Superior temporal gyrus (tissue), 1 donor: ENCODE measurements at regions not wholly inside any gene's neighbourhood (a gene's known extent, or its start where the extent isn't known, plus 50 kb on each side); places are given as distances from the start of the nearest gene placed in this dataset.

ENCODE experiments used
- DNase-seq: peaks from one replicate; pipeline ENCODE4 v3.0.0-alpha.2; 2016; ENCODE audit errors: extremely low spot score

DNA sequence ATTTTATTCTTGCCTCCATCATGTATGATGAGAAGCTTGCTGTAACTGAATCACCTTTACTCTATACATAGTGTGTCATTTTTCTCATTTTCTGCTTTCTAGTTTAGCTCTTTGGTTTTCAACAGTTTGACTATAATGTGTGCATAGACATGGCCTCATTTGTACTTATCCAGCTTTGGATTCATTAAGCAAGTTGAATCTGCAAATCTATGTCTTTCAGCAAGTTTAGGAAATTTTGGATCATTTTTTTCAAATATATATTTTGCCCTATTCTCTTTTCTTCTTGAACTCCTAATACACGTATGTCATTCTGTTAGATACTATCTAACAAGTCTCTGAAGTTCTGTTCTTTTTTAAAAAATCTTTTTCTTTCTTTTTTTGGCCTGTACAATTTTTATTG, 57.8 kb downstream of the PRLHR start:
- no peak for DNase-seq

DNA sequence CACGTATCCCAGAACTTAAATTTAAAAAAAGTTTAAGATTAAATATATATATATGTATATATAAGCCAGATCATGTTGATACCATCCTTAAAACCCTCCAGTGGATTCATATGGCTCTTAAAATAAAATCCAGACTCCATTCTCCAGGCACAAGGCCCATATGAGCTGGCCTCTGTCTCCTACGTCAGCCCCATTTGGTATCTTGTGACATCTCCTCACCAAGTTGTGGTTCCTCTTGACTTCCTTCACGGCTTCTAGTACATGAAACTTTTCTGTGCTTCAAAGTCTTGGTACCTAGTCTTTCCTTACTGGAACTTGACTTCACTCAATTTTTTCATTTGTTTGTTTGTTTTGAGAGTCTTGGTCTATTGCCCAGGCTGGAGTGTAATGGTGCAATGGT, 61.3 kb downstream of the PRLHR start:
- DNase-seq, result no peak

DNA sequence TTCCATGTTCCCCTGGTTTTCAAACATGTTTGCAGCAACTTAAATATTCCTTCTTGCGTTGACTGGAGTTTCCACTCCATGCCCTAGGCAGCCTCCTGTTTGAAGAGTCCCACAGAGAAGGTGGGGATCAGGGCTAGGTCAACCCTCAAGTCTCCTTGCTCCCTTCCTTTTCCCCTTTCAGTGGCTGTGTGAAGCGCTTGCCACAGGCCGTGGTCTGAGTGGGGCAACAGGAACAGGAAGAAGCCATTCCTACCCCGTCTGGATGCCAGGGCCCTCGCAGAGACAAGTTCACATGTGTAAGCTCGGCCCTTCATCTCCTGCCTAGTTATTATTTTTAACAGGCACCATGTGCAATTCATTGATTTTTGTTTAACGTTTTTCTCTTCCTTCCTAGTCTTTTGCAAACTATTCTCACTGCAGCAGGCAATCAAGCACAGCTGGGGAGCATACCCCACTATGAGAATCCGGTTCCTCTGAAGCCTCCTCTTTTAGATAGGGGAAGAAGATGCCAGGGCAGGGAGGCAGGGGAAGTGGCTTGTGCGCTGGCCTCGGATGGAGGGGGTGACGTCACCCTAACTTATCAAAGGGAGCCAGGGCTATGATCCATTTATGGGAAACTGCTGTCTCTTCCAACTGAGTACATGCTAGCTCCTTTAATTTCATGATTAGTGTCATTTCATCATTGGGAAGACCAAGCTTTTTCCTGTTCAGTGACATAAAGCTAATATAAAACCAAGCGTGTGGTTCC, 64.2 kb downstream of the PRLHR start:
- no peak for DNase-seq

DNA sequence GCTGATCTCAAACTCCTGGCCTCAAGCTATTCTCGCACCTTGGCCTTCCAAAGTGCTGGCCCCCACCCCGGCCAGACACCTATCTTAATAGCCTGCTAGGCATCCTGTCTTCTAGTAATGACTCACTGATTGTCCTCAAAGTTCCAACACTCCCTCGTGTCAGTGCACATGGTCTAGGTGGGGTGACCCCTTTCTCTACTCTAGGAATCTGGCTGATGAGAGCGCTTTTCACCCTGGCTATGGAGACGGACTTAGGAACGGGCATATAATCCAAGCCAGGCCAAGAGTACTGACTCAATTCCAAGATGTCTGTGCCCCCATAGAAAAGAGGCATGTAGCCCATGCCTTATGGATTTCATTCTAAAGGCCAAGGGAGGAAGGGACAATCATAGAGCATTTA, 67.0 kb downstream of the PRLHR start:
- DNase-seq, result no peak

DNA sequence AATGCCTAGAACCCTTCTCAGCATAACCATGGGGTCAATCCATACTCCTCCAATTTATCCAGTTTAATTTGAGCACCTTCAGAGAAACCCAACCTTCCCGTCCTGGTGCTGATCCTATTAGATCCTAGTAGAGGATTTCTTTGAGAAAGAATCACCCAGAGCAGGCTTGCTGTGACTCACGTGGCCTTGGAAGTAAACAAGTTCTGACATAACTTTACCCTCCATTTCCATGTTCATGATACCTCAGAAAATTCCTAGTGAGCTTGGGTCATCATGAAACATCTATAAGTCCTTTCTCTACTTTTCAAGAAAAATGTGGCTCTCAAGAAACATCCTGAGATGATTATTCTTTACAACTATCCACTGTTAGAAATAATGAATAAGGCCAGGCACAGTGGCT, 71.7 kb downstream of the PRLHR start:
- DNase-seq, result no peak

DNA sequence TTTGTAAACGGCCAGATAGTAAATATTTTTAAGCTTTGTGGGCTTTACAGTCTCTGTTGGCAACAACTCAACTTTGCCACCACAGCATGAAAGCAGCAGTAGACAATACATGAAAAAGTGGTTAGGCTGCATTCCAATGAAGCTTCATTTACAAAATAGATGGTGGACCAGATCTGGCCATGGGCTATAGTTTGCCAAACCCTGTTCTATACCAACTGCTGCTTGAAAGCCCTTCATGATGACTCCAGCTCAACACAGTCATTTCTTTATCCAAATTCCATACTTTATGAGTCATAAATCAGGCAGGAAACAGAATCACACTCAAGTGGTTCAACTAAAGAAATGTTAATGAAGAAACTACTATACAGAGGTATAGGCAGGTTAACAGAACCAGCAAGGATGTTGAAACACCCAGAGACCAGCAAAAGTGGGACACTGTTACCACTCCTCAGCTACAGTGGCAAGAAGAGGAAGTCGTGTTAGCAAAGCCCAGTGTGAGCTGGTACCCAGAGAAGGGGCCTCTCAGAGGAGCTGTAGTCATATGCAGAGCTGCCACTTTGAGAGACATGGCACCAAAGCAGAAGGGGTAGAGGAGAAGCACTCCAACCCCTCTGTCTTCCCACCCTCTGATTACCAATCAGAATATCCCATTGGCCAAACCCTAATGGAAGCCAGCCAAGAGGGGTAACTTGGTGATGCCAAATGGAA, 72.5 kb downstream of the PRLHR start:
- no peak for DNase-seq

DNA sequence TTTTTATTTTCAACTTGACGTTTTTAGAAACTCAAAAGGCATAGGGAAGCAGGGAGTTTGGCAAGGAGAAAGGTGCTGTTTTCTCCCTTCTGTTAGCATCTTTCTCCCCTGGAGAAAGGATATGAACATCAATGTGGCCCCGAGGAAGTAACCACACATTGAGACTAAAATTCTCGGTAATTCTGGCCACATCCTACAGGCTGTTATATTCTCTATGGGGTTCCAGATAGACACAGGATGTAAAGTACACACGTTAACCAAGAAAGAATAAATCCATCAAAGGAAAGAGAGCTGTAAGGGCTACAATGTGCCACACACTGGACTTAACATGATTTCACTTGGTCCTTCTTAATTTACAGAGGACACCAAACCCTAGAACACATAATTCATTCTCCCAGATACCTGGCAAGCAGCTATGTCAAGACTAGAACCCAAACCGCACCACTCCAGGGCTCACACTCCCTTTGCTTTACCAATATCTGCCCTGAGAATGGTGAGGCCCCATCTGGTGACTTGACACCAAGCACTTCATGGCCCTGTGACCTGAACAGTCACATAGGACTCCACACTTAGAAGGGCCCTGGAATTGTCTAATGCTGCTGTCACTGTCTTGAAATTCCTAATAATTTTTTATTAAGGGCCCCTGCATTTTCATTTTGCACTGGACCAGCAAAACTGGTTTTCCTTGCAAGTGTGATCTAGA, 73.9 kb downstream of the PRLHR start:
- DNase-seq, result no peak

DNA sequence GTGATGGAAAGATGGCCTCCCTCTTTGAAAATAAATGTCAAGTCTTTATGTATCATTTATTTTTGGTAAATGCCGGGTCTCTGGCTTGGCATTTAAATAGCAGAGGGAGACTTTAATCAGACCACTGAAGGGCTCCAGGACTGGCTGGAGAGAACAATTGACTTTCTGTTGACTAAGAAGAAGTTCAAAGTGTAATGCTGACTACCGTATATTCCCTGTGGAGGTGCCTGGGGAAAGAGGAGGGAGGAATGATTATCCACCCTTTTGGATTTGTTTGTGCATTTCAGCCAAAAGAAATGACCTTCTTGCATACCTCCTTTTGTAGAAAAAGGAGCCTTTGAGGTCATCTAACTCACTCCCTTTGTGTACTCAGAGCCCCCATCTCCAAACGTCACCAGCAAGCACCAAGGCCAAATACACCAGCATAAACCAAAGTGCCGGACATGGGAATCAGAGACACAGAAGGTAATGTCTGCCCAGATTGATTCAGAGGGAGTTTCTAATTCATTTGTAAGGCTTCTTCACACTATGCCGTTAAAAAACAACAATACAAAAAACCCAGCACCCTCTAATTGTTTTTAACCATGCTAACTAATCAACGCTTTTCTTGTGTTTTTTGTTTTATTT, 75.2 kb downstream of the PRLHR start:
- no peak for DNase-seq

DNA sequence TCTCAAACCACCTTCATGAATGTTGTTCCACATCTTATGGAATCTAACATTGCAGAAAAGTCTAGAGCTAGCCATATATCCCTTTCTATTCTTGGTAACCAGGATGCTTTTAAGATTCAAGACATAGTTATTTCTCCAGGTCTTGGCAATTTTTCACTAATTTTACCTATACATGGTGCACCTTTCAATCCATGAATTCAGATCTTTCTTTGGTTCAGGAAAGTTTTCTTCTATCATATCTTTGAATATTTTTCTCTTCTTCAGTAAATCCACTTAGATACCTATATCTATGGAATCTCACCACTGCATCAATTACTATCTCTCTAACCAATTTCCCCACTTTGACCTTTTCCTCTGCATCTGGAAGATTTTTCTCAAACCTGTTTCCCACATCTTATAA, 77.4 kb downstream of the PRLHR start:
- DNase-seq, result no peak

DNA sequence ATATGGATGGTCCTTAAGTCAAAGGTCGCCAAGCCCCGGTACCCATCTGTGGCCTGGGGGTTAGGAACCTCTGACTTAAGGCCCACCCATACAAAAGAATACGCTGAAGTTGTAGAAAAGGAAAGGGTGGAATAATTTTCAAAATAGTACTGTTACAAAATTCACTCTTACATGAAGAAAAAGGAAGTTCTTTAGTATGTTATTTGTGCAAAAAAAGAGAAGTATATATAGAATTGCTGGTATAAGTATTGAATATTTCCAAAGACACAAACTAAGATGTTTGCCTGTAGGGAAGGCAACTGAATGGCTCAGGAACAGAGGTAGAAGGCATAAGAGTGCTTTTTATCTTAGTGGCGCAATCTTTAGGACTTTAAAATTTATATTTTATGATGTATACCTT, 78.7 kb downstream of the PRLHR start:
- DNase-seq, result no peak

DNA sequence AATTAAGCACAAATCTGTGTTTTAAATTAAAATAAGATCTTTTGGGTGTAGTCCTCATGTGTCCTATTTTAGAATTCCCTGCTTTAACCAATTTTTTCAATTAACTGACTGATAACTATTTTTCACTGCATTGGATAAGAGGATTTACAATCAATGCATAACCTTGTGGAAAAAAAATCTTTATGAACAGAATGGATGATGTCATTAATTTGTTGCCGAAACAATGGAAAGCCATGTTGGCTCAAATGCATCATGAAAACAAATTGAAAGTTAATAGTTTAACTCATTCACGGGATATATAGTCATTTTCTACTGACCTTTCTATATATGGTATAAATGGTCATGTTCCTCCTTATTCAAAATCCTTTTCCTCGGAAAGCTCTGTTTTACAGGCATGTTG, 82.3 kb downstream of the PRLHR start:
- no peak for DNase-seq

DNA sequence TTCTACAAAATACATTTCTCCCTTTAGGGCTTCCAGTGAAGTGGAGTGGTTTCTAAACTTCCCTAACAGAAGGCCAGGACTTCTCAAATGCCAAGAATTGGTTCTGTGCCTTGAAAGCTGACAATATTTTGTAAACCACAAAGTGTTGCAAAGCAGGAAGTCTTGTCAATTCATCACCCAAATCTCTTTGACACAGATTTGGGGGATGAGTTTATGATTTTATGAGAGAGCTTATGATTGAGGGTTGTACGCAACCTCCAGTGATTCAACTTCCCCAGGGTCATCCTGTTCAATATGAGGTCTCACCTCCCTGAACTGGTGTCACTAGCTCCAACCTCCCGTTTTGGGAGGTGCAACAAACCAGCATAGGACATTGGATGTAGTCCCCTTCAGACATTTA, 83.7 kb downstream of the PRLHR start:
- no peak for DNase-seq

DNA sequence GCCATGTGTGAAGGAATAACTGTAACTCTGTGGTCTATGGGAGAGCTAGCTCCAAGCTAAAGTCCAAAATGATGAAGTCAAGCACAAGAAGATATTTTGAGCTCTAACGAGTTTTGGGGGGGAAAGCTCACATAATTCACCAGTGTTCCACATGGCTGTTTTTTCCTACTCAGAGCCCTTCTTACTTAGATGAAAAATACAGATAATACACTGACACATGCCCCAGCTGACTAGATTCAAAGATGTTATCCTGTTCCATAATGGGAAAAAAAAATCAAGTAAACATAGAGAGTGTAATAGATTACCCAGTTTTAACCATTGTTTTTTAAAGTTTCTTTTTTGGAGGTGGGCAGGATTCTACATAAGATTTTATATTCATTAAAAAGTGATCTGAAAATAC, 86.6 kb downstream of the PRLHR start:
- no peak for DNase-seq

DNA sequence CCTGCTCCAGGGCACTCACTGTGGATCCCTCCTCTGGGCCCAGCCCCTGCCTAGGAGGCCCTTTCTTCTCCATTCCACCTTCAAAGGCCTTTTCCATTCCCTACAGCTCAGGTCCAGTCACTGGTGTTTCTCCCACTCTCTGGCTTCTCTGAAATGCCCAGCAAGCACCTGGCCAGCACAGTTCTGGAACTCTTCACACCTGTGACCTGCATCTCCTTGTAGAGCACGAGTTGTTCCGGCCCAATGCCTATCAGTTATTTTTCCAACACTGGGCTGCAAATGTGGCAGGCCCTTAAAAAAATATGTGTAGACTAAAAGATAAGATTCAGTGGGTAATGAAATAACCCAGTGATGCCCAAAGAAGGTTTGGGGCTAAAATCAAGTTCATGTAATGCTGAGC, 87.1 kb downstream of the PRLHR start:
- DNase-seq, result no peak

DNA sequence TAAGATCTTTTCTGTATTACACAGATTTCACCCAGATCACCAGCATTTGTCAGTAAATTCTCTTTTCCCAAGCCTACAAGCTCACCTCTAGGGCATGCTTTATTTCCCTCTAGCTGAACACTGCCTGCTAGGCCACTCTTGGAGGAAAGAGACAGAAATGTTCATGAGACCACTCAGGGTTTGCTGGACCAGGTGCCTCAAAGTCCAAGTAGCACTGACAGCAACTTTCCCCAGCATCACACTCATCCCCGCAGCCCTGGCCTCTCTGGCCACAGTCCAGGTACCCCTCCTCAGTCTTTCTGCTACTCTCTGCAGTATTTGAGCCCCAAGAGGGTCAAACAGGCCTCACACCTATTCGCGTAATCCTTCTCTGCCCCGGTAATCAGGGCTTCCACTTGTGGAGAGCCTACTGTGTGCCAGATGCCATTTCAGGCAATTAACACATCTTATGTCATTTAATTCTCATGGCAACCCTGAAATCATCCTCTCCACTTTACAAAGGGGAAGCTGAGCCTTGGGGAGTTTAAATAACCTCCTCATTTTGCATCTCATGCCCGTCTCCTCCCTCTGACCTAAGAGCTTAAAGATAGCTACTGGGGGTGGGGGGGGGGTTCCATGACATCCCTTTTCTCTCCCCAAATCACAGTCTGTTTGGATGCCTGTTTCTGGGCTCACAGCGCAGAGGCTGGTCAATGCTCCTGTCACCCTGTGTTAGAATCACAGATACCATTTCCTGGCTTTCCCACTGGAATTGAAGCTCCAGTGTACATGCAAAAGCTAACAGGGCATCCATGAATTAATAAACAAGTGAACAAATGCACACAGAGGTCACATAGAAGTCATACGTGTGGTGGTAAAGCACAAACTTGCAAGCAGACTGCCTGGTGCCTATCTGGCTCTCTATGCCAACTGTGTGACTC, 88.5 kb downstream of the PRLHR start:
- DNase-seq, result no peak

DNA sequence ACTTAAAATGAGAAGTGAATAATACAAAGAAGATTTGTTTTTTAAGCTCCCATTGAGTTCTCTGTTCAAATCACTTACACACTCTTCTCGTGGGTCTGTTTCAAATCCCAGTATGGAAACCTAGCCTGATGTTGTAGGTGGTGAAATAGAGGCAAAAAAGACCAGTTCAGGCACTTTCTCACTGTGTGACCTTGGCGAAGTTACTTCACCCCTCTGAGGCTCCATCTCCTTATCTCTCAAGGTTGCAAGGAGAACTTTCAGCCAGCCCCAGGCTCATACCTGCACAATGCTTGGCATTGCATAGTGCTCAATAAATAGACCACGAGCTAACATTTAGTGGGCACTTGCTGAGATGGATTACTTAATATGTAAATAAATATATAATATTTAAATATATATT, 90.1 kb downstream of the PRLHR start:
- DNase-seq, result no peak

DNA sequence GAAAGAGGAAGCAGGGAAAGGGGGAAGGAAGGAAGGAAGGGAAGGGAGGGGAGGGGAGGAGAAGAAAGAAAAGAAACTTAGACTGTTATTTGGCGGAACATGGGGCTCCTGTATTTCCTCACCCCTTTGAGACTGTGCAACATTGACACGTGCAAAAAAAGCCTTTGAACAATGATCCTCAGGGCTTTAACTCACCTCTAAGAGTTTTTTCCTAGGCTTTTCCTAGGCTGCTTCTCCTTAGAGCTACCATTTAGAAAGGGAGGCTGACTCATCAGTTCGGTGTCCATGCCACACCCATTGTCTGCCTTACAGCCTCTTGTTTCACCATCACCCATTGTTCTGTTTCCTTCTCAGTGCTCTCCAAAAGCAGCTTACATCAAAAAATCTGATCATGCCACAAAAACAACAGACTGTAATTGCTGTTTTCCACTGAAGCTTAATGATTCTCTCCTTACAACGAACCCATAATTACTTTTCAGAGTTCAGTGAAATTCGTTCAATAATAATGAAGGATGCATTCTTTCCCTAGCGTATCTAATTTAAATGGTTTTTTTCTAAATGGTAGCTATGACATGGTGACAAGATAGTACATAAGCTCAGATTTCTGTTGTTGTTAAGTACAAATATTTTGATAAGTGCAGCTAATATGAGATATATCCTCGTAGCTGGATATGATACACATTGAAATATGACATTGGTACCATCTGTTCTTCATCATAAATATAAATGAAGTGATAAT, 90.8 kb downstream of the PRLHR start:
- no peak for DNase-seq

DNA sequence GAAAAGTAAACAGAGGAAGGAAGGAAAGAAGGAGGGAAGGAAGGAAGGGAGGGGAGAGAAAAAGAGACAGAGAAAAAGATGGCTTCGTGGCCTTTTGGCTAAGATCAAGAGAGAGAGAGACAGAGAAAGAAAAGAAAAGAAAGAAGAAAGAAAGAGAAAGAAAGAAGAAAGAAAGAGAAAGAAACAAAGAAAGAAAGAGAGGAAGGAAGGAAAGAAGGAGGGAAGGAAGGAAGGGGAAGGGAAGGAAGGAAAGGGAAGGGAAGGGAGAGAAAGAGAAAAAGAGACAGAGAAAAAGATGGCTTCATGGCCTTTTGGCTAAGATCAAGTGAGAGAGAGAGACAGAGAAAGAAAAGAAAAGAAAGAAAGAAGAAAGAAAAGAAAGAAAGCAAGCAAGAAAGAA, 91.4 kb downstream of the PRLHR start:
- no peak for DNase-seq

DNA sequence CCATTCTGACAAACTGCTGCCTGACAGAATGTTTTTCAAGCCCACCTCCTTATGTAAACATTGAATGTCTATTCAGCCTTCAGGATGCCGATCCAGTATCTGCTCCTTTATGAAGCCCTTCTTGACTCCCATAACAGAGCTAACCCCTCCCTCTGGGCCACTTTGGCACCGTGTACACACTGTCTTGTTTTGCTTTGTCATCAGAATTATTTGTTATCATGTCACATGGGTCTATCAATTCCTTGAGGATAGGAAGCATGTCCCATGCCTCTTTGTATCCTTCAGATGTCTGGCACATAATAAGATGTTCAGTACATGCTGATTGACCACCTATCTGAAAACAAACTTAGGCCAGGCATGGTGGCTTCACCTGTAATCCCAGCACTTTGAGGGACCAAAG, 92.3 kb downstream of the PRLHR start:
- DNase-seq, result no peak

DNA sequence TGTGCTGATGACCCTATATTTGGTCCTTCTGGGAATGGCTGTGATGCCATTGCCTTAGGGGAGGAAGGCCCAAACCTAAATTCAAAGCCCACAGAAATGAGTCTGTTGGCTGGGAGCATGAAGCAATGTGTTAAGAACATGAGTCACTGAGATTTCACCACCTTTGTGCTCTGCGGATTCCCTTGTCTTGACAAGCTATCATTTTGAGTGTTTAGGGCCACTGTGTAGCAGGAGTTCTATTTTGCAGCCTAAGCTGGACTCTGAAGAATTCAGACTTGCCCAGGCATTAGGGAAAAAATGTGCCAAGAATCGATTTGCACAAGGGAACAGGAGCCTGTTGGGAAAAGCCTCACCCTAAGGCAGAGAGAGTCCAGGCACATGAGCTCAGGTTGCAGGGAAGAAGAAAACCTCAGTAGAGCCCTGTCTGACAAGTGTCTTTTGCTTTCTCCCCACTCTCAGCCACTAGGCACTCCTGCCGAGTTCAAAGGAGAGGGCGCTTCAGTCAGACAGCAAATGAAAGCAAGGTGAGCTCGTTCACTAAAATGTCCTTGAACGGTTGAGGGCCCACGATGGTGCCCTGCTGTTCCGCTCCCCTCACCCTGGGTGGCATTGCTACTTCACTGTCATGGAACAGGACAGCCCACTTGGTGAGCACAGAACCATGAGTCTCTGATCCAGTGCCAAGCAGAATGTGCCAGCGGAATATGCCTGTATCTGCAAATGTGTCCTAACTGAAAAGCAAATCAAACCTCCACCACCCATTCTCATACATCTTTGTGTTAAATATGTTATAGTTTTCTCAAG, 93.6 kb downstream of the PRLHR start:
- DNase-seq, result no peak
